H1 (cell line): ENCODE measurements at regions not wholly inside any gene's neighbourhood (a gene's known extent, or its start where the extent isn't known, plus 50 kb on each side); places are given as distances from the start of the nearest gene placed in this dataset.

Source experiments
- EZH2 ChIP-seq: fragments of 200-600 bp; sonication (generic); IDR thresholded peaks from 2 replicates; pipeline ENCODE4 v1.7.1; 2012; ENCODE audit warnings: low read depth, mild to moderate bottlenecking, moderate library complexity, low read length, inconsistent platforms; ENCODE audit not compliant: severe bottlenecking
- FOSL1 ChIP-seq: IDR thresholded peaks from 2 replicates; pipeline ENCODE4 v1.6.1; 2011; ENCODE audit warnings: mild to moderate bottlenecking, low read depth, low read length, moderate library complexity; ENCODE audit not compliant: insufficient read depth
- KDM4A ChIP-seq: IDR thresholded peaks from one replicate; pipeline ENCODE4 v1.7.1; 2012; ENCODE audit warnings: low read depth, mild to moderate bottlenecking, moderate library complexity, low read length, inconsistent platforms; ENCODE audit not compliant: severe bottlenecking
- MAFK ChIP-seq: IDR thresholded peaks from 2 replicates; pipeline ENCODE4 v1.6.1; 2012; ENCODE audit warnings: low read depth, mild to moderate bottlenecking, improper control_type of control experiment, low read length
- RNF2 ChIP-seq: fragments of 200-900, 300-1000 bp; sonication (generic); IDR thresholded peaks from 2 replicates; pipeline ENCODE4 v1.7.1; 2016; ENCODE audit warnings: borderline replicate concordance, low read depth, mild to moderate bottlenecking, antibody characterized with exemption, low read length; ENCODE audit not compliant: poor library complexity, severe bottlenecking; ENCODE audit errors: missing control alignments
- TF ChIP-seq, protein P1 (sequence below): IDR thresholded peaks from 2 replicates; pipeline ENCODE4 v1.6.1; 2012; ENCODE audit warnings: inconsistent platforms
- TF ChIP-seq, protein P2 (sequence below): fragments of 300-600 bp; sonication (generic); IDR thresholded peaks from 2 replicates; pipeline ENCODE4 v1.7.1; 2012; ENCODE audit warnings: low read length, moderate library complexity, mild to moderate bottlenecking, inconsistent platforms; ENCODE audit not compliant: insufficient replicate concordance

DNA sequence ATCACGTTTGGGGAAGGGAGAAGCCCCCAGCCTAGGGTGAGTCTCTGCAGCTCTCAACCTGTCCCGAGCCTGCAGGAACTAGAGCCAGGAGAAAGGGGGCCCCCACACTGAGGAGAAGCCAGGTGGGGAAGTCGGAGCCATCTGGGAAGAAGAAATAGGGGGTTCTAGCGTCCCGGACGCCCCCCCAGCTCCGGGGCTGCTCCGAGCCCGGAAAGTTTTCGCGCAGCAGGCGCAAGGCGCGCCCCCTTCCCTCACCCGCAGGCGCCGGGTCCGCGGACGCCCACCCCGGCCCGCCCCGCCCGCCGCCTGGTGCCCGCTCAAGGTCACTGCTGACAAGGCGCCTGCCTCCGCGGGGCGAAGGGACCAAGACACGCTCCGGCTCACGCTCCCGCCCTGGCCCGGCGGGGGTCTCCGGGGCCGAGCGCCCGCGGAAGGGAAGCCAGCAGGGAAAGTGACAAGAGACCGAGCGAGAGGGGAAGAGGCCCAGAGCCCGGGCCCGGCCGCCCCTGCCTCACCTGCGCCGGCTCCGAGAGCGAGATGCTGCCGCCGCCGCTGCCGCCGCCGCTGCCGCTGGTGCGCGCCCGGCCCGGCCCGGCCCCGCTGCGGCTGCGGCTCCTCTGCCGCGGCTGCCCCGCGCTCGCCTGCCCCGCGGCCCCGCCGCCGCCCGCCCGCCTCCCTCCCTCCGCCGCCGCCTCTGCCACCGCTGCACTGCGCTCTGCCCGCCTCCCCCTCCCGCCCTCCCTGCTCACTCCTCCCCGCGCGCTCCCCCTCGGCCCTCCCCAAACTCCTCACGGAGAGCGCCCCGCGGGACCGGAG is 108.4 kb upstream of the SLC6A11 start (continued):
- TF ChIP-seq, protein P1, sequence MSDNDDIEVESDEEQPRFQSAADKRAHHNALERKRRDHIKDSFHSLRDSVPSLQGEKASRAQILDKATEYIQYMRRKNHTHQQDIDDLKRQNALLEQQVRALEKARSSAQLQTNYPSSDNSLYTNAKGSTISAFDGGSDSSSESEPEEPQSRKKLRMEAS, result no peak
- TF ChIP-seq FOSL1 (no peak), KDM4A (peak; percentile 70), RNF2 (no peak), MAFK (no peak), EZH2 (no peak)
- TF ChIP-seq, protein P2, sequence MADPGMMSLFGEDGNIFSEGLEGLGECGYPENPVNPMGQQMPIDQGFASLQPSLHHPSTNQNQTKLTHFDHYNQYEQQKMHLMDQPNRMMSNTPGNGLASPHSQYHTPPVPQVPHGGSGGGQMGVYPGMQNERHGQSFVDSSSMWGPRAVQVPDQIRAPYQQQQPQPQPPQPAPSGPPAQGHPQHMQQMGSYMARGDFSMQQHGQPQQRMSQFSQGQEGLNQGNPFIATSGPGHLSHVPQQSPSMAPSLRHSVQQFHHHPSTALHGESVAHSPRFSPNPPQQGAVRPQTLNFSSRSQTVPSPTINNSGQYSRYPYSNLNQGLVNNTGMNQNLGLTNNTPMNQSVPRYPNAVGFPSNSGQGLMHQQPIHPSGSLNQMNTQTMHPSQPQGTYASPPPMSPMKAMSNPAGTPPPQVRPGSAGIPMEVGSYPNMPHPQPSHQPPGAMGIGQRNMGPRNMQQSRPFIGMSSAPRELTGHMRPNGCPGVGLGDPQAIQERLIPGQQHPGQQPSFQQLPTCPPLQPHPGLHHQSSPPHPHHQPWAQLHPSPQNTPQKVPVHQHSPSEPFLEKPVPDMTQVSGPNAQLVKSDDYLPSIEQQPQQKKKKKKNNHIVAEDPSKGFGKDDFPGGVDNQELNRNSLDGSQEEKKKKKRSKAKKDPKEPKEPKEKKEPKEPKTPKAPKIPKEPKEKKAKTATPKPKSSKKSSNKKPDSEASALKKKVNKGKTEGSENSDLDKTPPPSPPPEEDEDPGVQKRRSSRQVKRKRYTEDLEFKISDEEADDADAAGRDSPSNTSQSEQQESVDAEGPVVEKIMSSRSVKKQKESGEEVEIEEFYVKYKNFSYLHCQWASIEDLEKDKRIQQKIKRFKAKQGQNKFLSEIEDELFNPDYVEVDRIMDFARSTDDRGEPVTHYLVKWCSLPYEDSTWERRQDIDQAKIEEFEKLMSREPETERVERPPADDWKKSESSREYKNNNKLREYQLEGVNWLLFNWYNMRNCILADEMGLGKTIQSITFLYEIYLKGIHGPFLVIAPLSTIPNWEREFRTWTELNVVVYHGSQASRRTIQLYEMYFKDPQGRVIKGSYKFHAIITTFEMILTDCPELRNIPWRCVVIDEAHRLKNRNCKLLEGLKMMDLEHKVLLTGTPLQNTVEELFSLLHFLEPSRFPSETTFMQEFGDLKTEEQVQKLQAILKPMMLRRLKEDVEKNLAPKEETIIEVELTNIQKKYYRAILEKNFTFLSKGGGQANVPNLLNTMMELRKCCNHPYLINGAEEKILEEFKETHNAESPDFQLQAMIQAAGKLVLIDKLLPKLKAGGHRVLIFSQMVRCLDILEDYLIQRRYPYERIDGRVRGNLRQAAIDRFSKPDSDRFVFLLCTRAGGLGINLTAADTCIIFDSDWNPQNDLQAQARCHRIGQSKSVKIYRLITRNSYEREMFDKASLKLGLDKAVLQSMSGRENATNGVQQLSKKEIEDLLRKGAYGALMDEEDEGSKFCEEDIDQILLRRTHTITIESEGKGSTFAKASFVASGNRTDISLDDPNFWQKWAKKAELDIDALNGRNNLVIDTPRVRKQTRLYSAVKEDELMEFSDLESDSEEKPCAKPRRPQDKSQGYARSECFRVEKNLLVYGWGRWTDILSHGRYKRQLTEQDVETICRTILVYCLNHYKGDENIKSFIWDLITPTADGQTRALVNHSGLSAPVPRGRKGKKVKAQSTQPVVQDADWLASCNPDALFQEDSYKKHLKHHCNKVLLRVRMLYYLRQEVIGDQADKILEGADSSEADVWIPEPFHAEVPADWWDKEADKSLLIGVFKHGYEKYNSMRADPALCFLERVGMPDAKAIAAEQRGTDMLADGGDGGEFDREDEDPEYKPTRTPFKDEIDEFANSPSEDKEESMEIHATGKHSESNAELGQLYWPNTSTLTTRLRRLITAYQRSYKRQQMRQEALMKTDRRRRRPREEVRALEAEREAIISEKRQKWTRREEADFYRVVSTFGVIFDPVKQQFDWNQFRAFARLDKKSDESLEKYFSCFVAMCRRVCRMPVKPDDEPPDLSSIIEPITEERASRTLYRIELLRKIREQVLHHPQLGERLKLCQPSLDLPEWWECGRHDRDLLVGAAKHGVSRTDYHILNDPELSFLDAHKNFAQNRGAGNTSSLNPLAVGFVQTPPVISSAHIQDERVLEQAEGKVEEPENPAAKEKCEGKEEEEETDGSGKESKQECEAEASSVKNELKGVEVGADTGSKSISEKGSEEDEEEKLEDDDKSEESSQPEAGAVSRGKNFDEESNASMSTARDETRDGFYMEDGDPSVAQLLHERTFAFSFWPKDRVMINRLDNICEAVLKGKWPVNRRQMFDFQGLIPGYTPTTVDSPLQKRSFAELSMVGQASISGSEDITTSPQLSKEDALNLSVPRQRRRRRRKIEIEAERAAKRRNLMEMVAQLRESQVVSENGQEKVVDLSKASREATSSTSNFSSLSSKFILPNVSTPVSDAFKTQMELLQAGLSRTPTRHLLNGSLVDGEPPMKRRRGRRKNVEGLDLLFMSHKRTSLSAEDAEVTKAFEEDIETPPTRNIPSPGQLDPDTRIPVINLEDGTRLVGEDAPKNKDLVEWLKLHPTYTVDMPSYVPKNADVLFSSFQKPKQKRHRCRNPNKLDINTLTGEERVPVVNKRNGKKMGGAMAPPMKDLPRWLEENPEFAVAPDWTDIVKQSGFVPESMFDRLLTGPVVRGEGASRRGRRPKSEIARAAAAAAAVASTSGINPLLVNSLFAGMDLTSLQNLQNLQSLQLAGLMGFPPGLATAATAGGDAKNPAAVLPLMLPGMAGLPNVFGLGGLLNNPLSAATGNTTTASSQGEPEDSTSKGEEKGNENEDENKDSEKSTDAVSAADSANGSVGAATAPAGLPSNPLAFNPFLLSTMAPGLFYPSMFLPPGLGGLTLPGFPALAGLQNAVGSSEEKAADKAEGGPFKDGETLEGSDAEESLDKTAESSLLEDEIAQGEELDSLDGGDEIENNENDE, result no peak
